K562 (cell line): ENCODE measurements at regions not wholly inside any gene's neighbourhood (a gene's known extent, or its start where the extent isn't known, plus 50 kb on each side); places are given as distances from the start of the nearest gene placed in this dataset.

Experiments
- ATAC-seq: fragments of 200-7000 bp; cut with Tn5 transposase; 3 replicates; pipeline ENCODE4 v1.9.1; 2020; ENCODE audit warnings: moderate library complexity
- BruUV-seq: library from RNA; stranded (reverse); fragments of 400-500 nt; replicated peaks from 2 replicates; lab custom pipeline; 2021; lab: Mats Ljungman, UMichigan
- CTCF ChIA-PET: fragments of 300-600 bp; formaldehyde crosslinking; extraction: SDS; loops from one replicate; lab custom pipeline; 2021; ENCODE audit warnings: low intra/inter-chr PET ratio; lab: Yijun Ruan, JAX
- POLR2A ChIA-PET: fragments of 300-600, 350-650 bp; sonication (Branson Sonifier 250); formaldehyde crosslinking; extraction: SDS; loops from one replicate; lab custom pipeline; 2021; ENCODE audit warnings: antibody characterized with exemption, inconsistent platforms; lab: Yijun Ruan, JAX
- DNase-seq, 4 experiments: peaks; one replicate each; pipeline versions ENCODE4 v3.0.0 to v3.0.0-alpha.2; 2011 to 2018; ENCODE audit warnings: low spot score in 3 of 4, mixed read lengths in 3 of 4; ENCODE audit errors: extremely low read depth in 1 of 4
- FAIRE-seq: peaks from 2 replicates; lab custom pipeline; 2011; peaks lifted over from hg19 to GRCh38; lab: Jason Lieb, UNC
- H2AFZ ChIP-seq: 2 replicates; pipeline ENCODE4 v1.6.0; 2011; ENCODE audit warnings: low read depth, low read length, control low read depth, inconsistent platforms
- H3K27ac ChIP-seq: fragments of 200-600 bp; 3 replicates; pipeline ENCODE4 v1.8.0; 2011; ENCODE audit warnings: low read depth, mild to moderate bottlenecking, control low read depth, inconsistent platforms, low read length, moderate library complexity, mixed read lengths; ENCODE audit errors: extremely low read depth
- H3K27me3 ChIP-seq, 2 experiments: fragments of 300-600 bp in 1 of 2; 2 replicates in 1 of 2; 3 replicates in 1 of 2; pipeline versions ENCODE4 v1.6.0 to v1.8.0; 2011; ENCODE audit warnings: inconsistent platforms in 2 of 2, low read length in 2 of 2, mild to moderate bottlenecking in 1 of 2, mixed read lengths in 1 of 2, moderate library complexity in 1 of 2; ENCODE audit not compliant: control insufficient read depth in 2 of 2, insufficient read depth in 2 of 2
- H3K36me3 ChIP-seq: fragments of 300-600 bp; 3 replicates; pipeline ENCODE4 v1.8.0; 2011; ENCODE audit warnings: mild to moderate bottlenecking, low read length, inconsistent platforms; ENCODE audit not compliant: control insufficient read depth, insufficient read depth
- H3K4me1 ChIP-seq, 2 experiments: fragments of 200-600 bp in 1 of 2; replicated peaks in 1 of 2; 2 replicates in 1 of 2; 3 replicates in 1 of 2; pipeline versions ENCODE4 v1.5.1 to v1.8.0; 2011; ENCODE audit warnings: inconsistent platforms in 2 of 2, low read length in 2 of 2, mild to moderate bottlenecking in 1 of 2, mixed read lengths in 1 of 2, moderate library complexity in 1 of 2; ENCODE audit not compliant: control insufficient read depth in 2 of 2, insufficient read depth in 2 of 2
- H3K4me2 ChIP-seq: 2 replicates; pipeline ENCODE4 v1.6.1; 2011; ENCODE audit warnings: low read length, control low read depth, inconsistent platforms, mixed read lengths; ENCODE audit not compliant: insufficient read depth
- H3K4me3 ChIP-seq: fragments of 200-600 bp; sonication (generic), shearing (Covaris generic); 2 replicates; pipeline ENCODE4 v1.5.1; 2016; ENCODE audit warnings: control low read depth, inconsistent platforms
- H3K79me2 ChIP-seq: fragments of 200-600 bp; 3 replicates; pipeline ENCODE4 v1.8.0; 2011; ENCODE audit warnings: low read length, inconsistent platforms; ENCODE audit not compliant: control insufficient read depth, insufficient read depth
- H3K9ac ChIP-seq, 2 experiments: 2 replicates each; pipeline versions ENCODE4 v1.6.0 to v1.6.1; 2011; ENCODE audit warnings: low read depth in 2 of 2, low read length in 2 of 2, control low read depth in 1 of 2, inconsistent platforms in 1 of 2, mild to moderate bottlenecking in 1 of 2, mixed read lengths in 1 of 2; ENCODE audit not compliant: insufficient read depth in 1 of 2
- H3K9me1 ChIP-seq: one replicate; pipeline ENCODE4 v1.6.0; 2011; ENCODE audit warnings: inconsistent platforms, mild to moderate bottlenecking, low read length, moderate library complexity; ENCODE audit not compliant: control insufficient read depth, insufficient read depth
- H3K9me3 ChIP-seq: replicated peaks from 2 replicates; pipeline ENCODE4 v1.5.1; 2011; ENCODE audit warnings: low read depth, low read length, inconsistent platforms; ENCODE audit not compliant: control insufficient read depth, insufficient read depth
- H4K20me1 ChIP-seq: replicated peaks from 2 replicates; pipeline ENCODE4 v1.6.1; 2011; ENCODE audit warnings: low read length, inconsistent platforms, mixed read lengths; ENCODE audit not compliant: control insufficient read depth, insufficient read depth
- CBFB ChIP-seq: sonication (generic); formaldehyde crosslinking; IDR thresholded peaks from 2 replicates; pipeline ENCODE4 v1.4.0; 2020; ENCODE audit warnings: mild to moderate bottlenecking, missing genetic modification reagents
- CEBPZ ChIP-seq: fragments of 150-350 bp; IDR thresholded peaks from 2 replicates; pipeline ENCODE4 v1.6.1; 2014; ENCODE audit warnings: low read depth, mild to moderate bottlenecking, low read length, borderline replicate concordance
- CTCFL ChIP-seq: IDR thresholded peaks from 2 replicates; pipeline ENCODE4 v1.6.1; 2011; ENCODE audit warnings: borderline replicate concordance, low read depth, mild to moderate bottlenecking, moderate library complexity, low read length; ENCODE audit not compliant: insufficient read depth, poor library complexity, severe bottlenecking
- FOXO4 ChIP-seq: fragments of 450-650 bp; formaldehyde crosslinking; IDR thresholded peaks from 2 replicates; pipeline ENCODE4 v1.4.0; 2020; ENCODE audit warnings: mild to moderate bottlenecking, moderate library complexity
- HNRNPUL1 ChIP-seq: fragments of 200-400 bp; formaldehyde crosslinking; IDR thresholded peaks from 2 replicates; pipeline ENCODE4 v1.6.1; 2017; ENCODE audit warnings: low read length
- KDM2B ChIP-seq: fragments of 250-450 bp; sonication (Bioruptor Pico); IDR thresholded peaks from 2 replicates; pipeline ENCODE4 v1.8.0; 2021; ENCODE audit warnings: mild to moderate bottlenecking, moderate library complexity
- MLLT1 ChIP-seq, 2 experiments: fragments of 450-650 bp; IDR thresholded peaks; 2 replicates each; pipeline ENCODE4 v1.6.1; 2016
- NFE2L1 ChIP-seq: fragments of 450-650 bp; IDR thresholded peaks from 2 replicates; pipeline ENCODE4 v1.6.1; 2016; ENCODE audit warnings: missing genetic modification characterization, low read depth, mild to moderate bottlenecking, missing compliant biosample characterization, moderate library complexity, borderline replicate concordance
- PCBP1 ChIP-seq: fragments of 200-400 bp; formaldehyde crosslinking; IDR thresholded peaks from 2 replicates; pipeline ENCODE4 v1.6.1; 2018; ENCODE audit warnings: mild to moderate bottlenecking, low read depth, low read length; ENCODE audit not compliant: poor library complexity, severe bottlenecking
- PCBP2 ChIP-seq: fragments of 200-400 bp; formaldehyde crosslinking; IDR thresholded peaks from 2 replicates; pipeline ENCODE4 v1.6.1; 2018; ENCODE audit warnings: low read length, low read depth, mild to moderate bottlenecking, moderate library complexity; ENCODE audit not compliant: poor library complexity, severe bottlenecking
- RBBP5 ChIP-seq: fragments of 200-600 bp; sonication (generic); IDR thresholded peaks from 2 replicates; pipeline ENCODE4 v1.6.1; 2012; ENCODE audit warnings: borderline replicate concordance, mild to moderate bottlenecking, low read length, control low read depth, inconsistent platforms; ENCODE audit not compliant: insufficient read depth, poor library complexity, severe bottlenecking
- STAT5B ChIP-seq: fragments of 250-450 bp; sonication (Bioruptor Pico); IDR thresholded peaks from 2 replicates; pipeline ENCODE4 v1.8.0; 2021; ENCODE audit warnings: mild to moderate bottlenecking, inconsistent platforms
- ZKSCAN1 ChIP-seq: fragments of 150-350 bp; IDR thresholded peaks from 2 replicates; pipeline ENCODE4 v1.6.1; 2016; ENCODE audit warnings: low read depth, low read length
- ZNF217 ChIP-seq: sonication (generic); formaldehyde crosslinking; IDR thresholded peaks from 2 replicates; pipeline ENCODE4 v1.8.0; 2022; ENCODE audit warnings: mild to moderate bottlenecking, missing genetic modification reagents
- ZNF311 ChIP-seq: fragments of 250-450 bp; sonication (Bioruptor Pico); IDR thresholded peaks from 2 replicates; pipeline ENCODE4 v1.4.0; 2020; ENCODE audit warnings: mild to moderate bottlenecking, moderate library complexity
- WGBS: fragments of 100-300 bp; shearing (Covaris generic); methylation state at CpG from one replicate; pipeline ENCODE4 v1.1.6; 2016; ENCODE audit warnings: low coverage, mixed read lengths; ENCODE audit not compliant: insufficient coverage; ENCODE audit errors: missing lambda C conversion rate; 5-methylcytosine and 5-hydroxymethylcytosine counted together
- in situ Hi-C: fragments of 300-500 bp; cut with MboI; formaldehyde crosslinking; loops from 4 replicates; pipeline ENCODE4 v1.15.0; 2018; ENCODE audit warnings: inconsistent platforms, mixed read lengths
- intact Hi-C: fragments of 100-400 bp; cut with micrococcal nuclease; formaldehyde crosslinking; loops from 2 replicates; pipeline ENCODE4 v1.14.2; 2022

GRCh38 chrX:1918780-1919179 is 303.9 kb downstream of the ASMT start:
- Histone ChIP-seq H3K79me2 (no peaks in the 10 kb centered on the region), H4K20me1 (no peaks in the 10 kb centered on the region), H3K4me2 (no peak overlapping the region), H3K9ac (no peak overlapping the region), H3K9me1 (no peaks in the 10 kb centered on the region), H3K36me3 (no peaks in the 10 kb centered on the region), H3K27ac (no peak overlapping the region), H3K27me3 (no peaks in the 10 kb centered on the region), H3K4me1 (no peaks in the 10 kb centered on the region; a peak in 2 of 5 replicates), H3K9me3 (no peaks in the 10 kb centered on the region), H2AFZ (no peak overlapping the region), H3K4me3 (no peak overlapping the region)
- DNase-seq (no peak), FAIRE-seq (no peak), ATAC-seq (no peak)
- no TSS peak for BruUV-seq
- WGBS: 40% methylated on average over 8 of the region's 8 CpGs
- intact Hi-C loops (no loop called here), in situ Hi-C loops (no loop called here)
- POLR2A ChIA-PET: no interaction called here
- CTCF ChIA-PET: no interaction called here
- no peak for TF ChIP-seq PCBP1
- no peak for TF ChIP-seq ZNF217 (CRISPR knock-in tag)
- no peak for TF ChIP-seq PCBP2
- TF ChIP-seq FOXO4 (CRISPR knock-in tag): no peak
- TF ChIP-seq MLLT1 (IDR thresholded peaks at IDR 0.05): no peak
- no peak for TF ChIP-seq ZKSCAN1
- no peak for TF ChIP-seq CEBPZ
- no peak for TF ChIP-seq ZNF311 (CRISPR knock-in tag)
- TF ChIP-seq KDM2B (CRISPR knock-in tag): no peak
- TF ChIP-seq RBBP5: no peak
- TF ChIP-seq HNRNPUL1: no peak
- no peak for TF ChIP-seq STAT5B (CRISPR knock-in tag)
- TF ChIP-seq CTCFL: no peak
- TF ChIP-seq CBFB: no peak
- no peak for TF ChIP-seq NFE2L1 (tag)
